SK-N-SH (cell line): ENCODE measurements at regions not wholly inside any gene's neighbourhood (a gene's known extent, or its start where the extent isn't known, plus 50 kb on each side); places are given as distances from the start of the nearest gene placed in this dataset.

ENCODE experiments used
- CTCF ChIP-seq: fragments of 200-600 bp; sonication (generic); IDR thresholded peaks from 2 replicates; pipeline ENCODE4 v1.6.1; 2017; ENCODE audit warnings: antibody characterized with exemption, mild to moderate bottlenecking, moderate library complexity
- EZH2phosphoT487 ChIP-seq: fragments of 200-600 bp; sonication (generic); IDR thresholded peaks from 2 replicates; pipeline ENCODE4 v1.6.1; 2017; ENCODE audit warnings: low read depth, mixed run types, mild to moderate bottlenecking, antibody characterized with exemption, moderate library complexity, borderline replicate concordance
- MXI1 ChIP-seq: IDR thresholded peaks from 2 replicates; pipeline ENCODE4 v1.6.1; 2012; ENCODE audit warnings: mild to moderate bottlenecking, low read depth, low read length, improper control_type of control experiment
- REST ChIP-seq: IDR thresholded peaks from 2 replicates; pipeline ENCODE4 v1.6.1; 2012; ENCODE audit warnings: mild to moderate bottlenecking, low read depth, low read length, moderate library complexity

- no peak for TF ChIP-seq CTCF
- TF ChIP-seq EZH2phosphoT487: no peak
- TF ChIP-seq REST: no peak
- TF ChIP-seq MXI1: no peak
Measured at GRCh38 chr6:91678679-91679446, 1092.0 kb upstream of the MAP3K7 start.
